Naive B cell (primary cell): ENCODE measurements at regions not wholly inside any gene's neighbourhood (a gene's known extent, or its start where the extent isn't known, plus 50 kb on each side); places are given as distances from the start of the nearest gene placed in this dataset.
A peak's percentile ranks its signal among the peaks of the same experiment; 100 is the strongest.

Experiments used
- ATAC-seq, 2 donors: fragments of 150-1000 bp; cut with Tn5 transposase; 2 replicates each; pipeline ENCODE4 v1.10.0; 2021; ENCODE audit warnings: low read depth in 2 of 2, mild to moderate bottlenecking in 2 of 2, moderate library complexity in 2 of 2
- DNase-seq: peaks from one replicate; pipeline ENCODE4 v3.0.0; 2022
- H3K27ac Mint-ChIP-seq, 6 donors: one replicate each; pipeline ENCODE4 v1.8.0; 2020 to 2022; ENCODE audit warnings: mild to moderate bottlenecking in 6 of 6, mixed read lengths in 6 of 6, moderate library complexity in 5 of 6, inconsistent platforms in 2 of 6
- H3K27me3 Mint-ChIP-seq, 3 donors: one replicate each; pipeline ENCODE4 v1.8.0; 2021 to 2022; ENCODE audit warnings: mixed read lengths in 3 of 3, mild to moderate bottlenecking in 1 of 3
- H3K36me3 Mint-ChIP-seq, 2 donors: one replicate each; pipeline ENCODE4 v1.8.0; 2020 to 2022; ENCODE audit warnings: mixed read lengths in 2 of 2, inconsistent platforms in 1 of 2, mild to moderate bottlenecking in 1 of 2
- H3K4me1 Mint-ChIP-seq, 3 donors: one replicate each; pipeline ENCODE4 v1.8.0; 2020 to 2022; ENCODE audit warnings: mixed read lengths in 3 of 3, inconsistent platforms in 1 of 3, mild to moderate bottlenecking in 1 of 3, moderate library complexity in 1 of 3
- H3K4me3 Mint-ChIP-seq, 8 donors: one replicate each; pipeline ENCODE4 v1.8.0; 2020 to 2022; ENCODE audit warnings: mild to moderate bottlenecking in 8 of 8, mixed read lengths in 8 of 8, moderate library complexity in 8 of 8, inconsistent platforms in 2 of 8
- H3K9me3 Mint-ChIP-seq, 7 donors: one replicate each; pipeline ENCODE4 v1.8.0; 2020 to 2022; ENCODE audit warnings: mixed read lengths in 7 of 7, mild to moderate bottlenecking in 5 of 7, inconsistent platforms in 2 of 7, moderate library complexity in 1 of 7

DNA sequence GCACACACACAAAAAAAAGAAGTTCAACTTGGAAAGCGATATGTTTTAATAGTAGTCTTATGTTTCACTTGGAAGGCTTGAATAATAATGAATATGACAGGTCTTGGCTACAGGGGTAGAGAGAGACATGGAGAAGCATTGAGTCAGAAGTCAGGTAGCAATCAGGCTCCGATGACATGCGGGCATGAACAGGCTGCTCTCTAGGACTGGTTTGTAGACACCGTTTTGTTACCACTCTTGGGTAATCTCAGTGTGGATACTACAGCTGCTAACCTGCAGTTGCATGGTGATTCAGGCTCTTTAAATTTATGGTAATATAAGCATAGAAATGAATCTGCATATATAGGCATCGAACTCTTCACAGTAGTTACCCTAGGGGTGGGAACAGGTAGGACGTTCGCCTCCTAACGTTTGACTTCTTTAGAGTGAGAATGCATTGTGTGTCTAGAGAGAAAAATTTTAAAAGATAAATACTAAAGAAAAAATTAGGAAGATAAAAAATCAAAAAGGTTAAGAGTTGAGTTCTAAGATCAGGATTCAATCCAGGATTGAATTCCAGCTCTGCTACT lies 241.6 kb upstream of the KBTBD8 start:
- Mint-ChIP-seq H3K4me1 (no peaks in the 10 kb centered on the region), H3K4me3 (no peak overlapping the region), H3K36me3 (no peaks in the 10 kb centered on the region), H3K27me3 (peaks cover 9 to 28% (median 11%) of the 10 kb centered on the region in 3 donors), H3K9me3 (peaks cover 0 to 4% (median under 1%) of the 10 kb centered on the region in 7 donors), H3K27ac (no peak overlapping the region)
- ATAC-seq (no peak), DNase-seq (no peak)

DNA sequence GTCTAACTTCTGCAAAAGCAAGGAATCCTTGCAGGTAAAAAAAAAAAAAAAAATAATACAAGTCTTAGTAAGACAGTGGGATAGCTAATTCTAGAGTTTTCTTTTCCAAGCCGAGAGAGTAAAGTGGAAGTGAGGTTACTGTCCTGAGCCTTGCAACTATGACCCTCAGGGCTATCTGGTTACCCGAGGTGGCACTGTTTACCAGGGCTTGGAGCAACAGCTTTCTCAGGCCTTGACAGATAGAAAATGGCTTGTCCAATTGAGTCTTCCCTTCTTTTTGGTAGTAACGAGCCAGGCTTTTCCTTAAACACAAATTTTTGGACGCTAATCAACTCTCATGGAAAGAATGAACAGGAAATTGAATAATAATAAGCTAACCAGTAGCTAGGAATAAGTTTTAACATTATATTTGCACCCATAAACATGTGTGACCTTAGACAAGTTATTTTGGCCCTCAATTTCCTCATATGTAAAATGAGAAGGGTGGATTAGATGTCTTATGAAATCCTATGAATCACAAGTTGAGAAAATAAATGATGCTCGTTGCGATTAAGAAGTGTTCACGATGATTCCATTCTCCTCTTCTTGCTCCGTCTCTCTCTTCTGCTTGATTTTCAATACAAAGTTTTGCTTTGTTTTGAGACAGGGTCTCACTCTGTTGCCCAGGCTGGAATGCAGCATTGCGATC lies 236.9 kb upstream of the KBTBD8 start:
- Mint-ChIP-seq H3K4me1 (no peaks in the 10 kb centered on the region), H3K9me3 (peaks cover 0 to 41% (median 15%) of the 10 kb centered on the region in 7 donors), H3K27me3 (peaks cover 0 to 3% (median under 1%) of the 10 kb centered on the region in 3 donors), H3K4me3 (no peak overlapping the region), H3K27ac (no peak overlapping the region), H3K36me3 (no peaks in the 10 kb centered on the region)
- DNase-seq: no peak
- no peak for ATAC-seq

DNA sequence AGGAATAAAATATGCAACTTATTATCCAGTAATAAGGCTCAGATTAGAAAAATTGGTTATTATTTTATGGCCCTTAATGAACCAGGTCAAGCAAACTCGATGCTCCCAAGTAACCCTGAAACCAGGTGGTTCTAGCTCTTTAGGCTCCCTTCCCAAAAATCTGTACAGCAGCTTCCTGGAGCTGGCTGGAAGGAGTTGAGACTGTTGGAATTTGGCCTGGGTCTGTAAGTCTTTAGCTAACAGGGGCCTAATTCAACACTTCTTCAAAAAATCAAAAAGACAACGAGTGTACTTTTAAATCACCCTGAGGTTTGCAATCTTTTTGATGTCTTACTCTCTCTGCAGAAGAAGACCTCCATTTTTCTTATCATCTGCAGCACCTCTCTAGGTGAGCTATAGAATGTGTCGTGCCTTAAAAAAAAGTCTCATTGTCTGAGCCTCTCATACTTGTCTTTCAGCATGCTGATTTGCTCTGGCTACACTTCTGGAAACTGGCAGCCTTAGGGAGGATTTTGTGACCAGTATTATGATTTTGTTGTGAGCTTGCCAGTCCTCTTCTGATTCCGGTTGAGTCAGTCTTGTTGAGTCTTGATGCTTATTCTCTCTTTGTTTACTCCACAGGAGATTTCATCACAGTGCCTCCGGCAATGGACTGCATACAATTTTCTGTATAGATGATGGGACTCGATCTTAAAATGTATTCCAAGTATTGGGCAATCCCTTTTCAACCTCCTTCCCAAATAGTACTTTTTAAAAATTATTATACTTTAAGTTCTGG lies 235.0 kb upstream of the KBTBD8 start:
- Mint-ChIP-seq H3K27me3 (peaks cover 0 to 1% (median 0%) of the 10 kb centered on the region in 3 donors), H3K27ac (no peak overlapping the region)

DNA sequence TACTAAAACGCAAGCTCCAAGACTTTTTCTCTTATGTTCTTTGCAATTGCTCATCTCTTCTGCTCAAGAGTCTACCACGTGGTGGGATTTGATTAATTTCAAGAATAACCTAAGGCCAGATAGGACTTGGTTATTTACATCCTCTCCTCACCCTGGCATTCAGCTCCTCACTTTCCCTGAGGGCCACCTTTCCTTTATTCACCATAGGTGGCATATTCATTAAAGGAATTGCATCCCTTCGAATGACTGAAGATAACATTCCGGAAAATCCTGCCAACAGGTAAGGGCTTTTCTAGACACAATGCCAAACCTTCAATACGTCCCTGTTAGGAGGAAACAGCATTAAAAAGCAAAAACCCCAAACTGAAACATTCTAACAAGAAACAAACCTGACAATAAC lies 220.0 kb upstream of the KBTBD8 start:
- ATAC-seq (no peak), DNase-seq (no peak)
- H3K4me3 Mint-ChIP-seq: no peak overlapping the region
- H3K9me3 Mint-ChIP-seq: peaks cover 0 to 2% (median 0%) of the 10 kb centered on the region in 7 donors
- H3K36me3 Mint-ChIP-seq: no peaks in the 10 kb centered on the region
- no peak overlapping the region for H3K27ac Mint-ChIP-seq
- H3K27me3 Mint-ChIP-seq: peaks cover 16 to 19% (median 18%) of the 10 kb centered on the region in 3 donors
- no peaks in the 10 kb centered on the region for H3K4me1 Mint-ChIP-seq

More for the DNA sequence above, 235.0 kb upstream of the KBTBD8 start:
- ATAC-seq (no peak), DNase-seq (no peak)
- peaks cover 0 to 54% (median 21%) of the 10 kb centered on the region in 7 donors for H3K9me3 Mint-ChIP-seq
- no peaks in the 10 kb centered on the region for H3K4me1 Mint-ChIP-seq
- no peaks in the 10 kb centered on the region for H3K36me3 Mint-ChIP-seq
- no peak overlapping the region for H3K4me3 Mint-ChIP-seq

DNA sequence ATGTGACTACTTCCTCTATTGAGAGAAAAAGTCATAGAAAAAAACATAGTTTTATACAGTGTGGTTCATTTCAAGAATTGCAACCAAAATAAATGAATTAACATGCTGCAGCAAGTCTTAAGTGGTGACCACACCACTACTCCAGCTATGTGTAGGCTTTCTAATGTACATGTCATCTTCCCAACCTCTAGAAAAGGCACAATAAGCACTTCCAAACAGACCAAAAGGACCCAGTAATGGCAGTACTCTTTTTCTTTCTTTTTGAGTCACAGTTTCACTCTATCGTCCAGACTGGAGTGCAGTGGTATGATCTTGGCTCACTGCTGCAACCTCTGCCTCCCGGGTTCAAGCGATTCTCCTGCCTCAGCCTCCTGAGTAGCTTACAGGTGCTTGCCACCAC lies 219.3 kb upstream of the KBTBD8 start:
- H3K27me3 Mint-ChIP-seq: peaks cover 10 to 18% (median 13%) of the 10 kb centered on the region in 3 donors
- H3K36me3 Mint-ChIP-seq: no peaks in the 10 kb centered on the region
- DNase-seq (no peak), ATAC-seq (no peak)
- H3K9me3 Mint-ChIP-seq: peaks cover 0 to 4% (median 0%) of the 10 kb centered on the region in 7 donors
- no peaks in the 10 kb centered on the region for H3K4me1 Mint-ChIP-seq
- no peak overlapping the region for H3K27ac Mint-ChIP-seq
- H3K4me3 Mint-ChIP-seq: no peak overlapping the region

DNA sequence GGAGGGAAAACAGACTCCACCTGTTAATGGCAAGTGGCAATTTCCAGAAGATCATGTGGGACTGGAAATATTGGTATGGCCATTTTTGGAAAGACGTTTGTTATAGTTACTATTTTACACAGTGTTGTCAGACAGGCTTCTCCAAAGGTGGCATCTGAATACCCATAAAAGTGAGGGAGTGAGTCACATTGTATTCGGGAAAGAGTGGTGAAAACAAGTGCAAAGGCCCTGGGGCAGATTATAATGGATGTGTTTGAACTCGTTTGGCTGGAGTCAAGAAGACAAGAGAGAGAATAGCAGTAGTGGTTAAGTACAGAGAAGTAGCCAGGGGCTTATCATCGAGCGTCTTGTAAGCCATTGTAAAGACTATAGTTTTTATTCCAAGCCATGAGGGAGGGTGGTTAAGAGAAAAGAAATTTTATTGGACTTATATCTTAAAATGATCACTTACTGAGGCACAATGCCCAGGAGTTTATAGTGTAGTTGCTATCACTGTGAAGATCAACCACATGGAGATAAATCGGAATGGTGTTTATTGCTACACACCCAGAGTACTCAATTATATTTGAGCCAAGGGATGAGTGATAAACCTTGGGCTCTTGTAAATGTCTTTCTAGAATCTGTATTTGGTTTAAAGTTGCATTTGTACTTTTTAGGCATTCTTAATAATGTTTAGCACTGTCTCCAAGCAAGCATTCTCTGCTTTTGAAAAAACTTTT lies 212.8 kb upstream of the KBTBD8 start:
- H3K27ac Mint-ChIP-seq: no peak overlapping the region
- ATAC-seq: no peak

DNA sequence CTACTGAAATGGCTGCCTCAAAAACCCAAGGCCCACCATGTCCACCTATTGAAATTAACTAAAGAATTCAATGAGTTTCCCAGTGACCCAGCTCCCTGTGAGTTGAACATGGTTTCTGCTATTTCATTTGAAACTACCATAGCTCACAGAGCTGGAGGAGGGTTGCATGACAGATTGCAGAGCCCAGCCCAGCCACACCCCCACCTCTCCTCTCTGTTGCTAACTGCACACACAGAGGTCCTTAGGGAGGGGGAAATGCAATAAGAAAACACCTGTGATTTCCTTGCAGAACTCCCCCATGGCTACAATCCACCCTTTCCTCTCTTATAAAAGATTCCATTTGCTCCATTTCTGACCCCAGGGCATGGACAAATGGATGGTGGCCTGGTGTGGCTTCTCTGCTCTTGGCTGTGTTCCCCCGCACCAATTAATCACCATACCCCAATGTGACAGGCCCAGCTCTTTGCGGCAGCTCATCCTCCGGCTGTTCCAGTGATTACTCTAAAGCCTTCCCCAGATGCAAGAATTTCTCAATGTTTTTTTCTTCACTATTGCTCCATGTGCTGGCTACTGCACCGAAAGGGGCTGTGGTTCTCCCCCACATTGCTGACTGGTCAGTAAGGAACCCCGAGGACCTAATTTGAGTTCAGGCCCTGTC lies 208.4 kb upstream of the KBTBD8 start:
- DNase-seq (no peak), ATAC-seq (no peak)
- H3K36me3 Mint-ChIP-seq: no peaks in the 10 kb centered on the region
- peaks cover 13 to 16% (median 15%) of the 10 kb centered on the region in 3 donors for H3K27me3 Mint-ChIP-seq
- H3K4me3 Mint-ChIP-seq: no peak overlapping the region
- peaks cover 0 to 7% (median 0%) of the 10 kb centered on the region in 7 donors for H3K9me3 Mint-ChIP-seq
- H3K27ac Mint-ChIP-seq: peak overlapping the region in 1 of 6 donors; percentile 17
- H3K4me1 Mint-ChIP-seq: no peaks in the 10 kb centered on the region

More for the DNA sequence above, 212.8 kb upstream of the KBTBD8 start:
- H3K4me3 Mint-ChIP-seq: no peak overlapping the region
- H3K4me1 Mint-ChIP-seq: no peaks in the 10 kb centered on the region
- peaks cover 15 to 21% (median 16%) of the 10 kb centered on the region in 3 donors for H3K27me3 Mint-ChIP-seq
- DNase-seq: no peak
- no peaks in the 10 kb centered on the region for H3K36me3 Mint-ChIP-seq
- H3K9me3 Mint-ChIP-seq: peaks cover 0 to 13% (median 2%) of the 10 kb centered on the region in 7 donors

DNA sequence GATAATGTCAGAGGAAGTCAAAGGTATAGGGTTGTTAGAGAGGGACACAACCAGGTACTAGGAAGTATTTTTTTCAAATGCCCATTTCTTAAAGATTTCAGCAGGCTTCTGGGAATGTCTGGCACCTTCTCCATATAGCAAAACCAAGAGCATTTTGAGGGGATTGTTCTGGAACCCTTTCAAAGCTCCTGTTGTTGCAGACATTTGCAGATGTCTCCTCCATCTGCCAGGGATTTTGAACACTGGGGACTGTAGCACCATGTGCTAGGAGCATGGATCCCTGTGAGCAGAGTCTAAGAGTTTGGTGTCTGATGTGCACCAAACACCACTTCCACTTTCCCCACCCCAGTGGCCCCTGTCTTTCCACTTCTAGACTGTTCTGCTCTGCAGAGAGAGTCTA lies 206.0 kb upstream of the KBTBD8 start:
- ATAC-seq: no peak
- H3K4me1 Mint-ChIP-seq: no peaks in the 10 kb centered on the region
- H3K27me3 Mint-ChIP-seq: peaks cover 6 to 24% (median 8%) of the 10 kb centered on the region in 3 donors
- peak overlapping the region in 1 of 6 donors; percentile 47 for H3K27ac Mint-ChIP-seq
- no peaks in the 10 kb centered on the region for H3K36me3 Mint-ChIP-seq
- DNase-seq: no peak
- no peak overlapping the region for H3K4me3 Mint-ChIP-seq
- H3K9me3 Mint-ChIP-seq: peaks cover 0 to 7% (median 5%) of the 10 kb centered on the region in 7 donors

DNA sequence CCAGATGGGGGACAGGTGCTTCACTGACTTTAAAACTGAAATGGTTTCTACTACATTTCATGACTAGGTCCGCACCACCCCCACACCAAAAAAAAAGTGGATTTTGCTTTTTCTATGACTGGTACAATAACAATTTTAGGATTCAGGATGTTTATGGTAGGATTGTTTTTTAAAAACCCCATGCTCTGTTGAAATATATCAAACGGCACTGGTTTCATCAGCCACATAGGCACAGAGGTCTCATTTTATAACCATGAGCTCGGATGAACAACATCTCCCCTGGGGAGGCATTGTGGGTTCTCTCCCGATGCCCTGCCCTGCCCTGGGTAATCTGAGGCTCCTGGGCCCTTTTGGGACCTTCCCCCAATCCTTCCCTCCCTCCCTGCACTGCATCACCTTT lies 202.7 kb upstream of the KBTBD8 start:
- ATAC-seq: no peak
- no peak overlapping the region for H3K27ac Mint-ChIP-seq
- peaks cover 0 to 7% (median 6%) of the 10 kb centered on the region in 7 donors for H3K9me3 Mint-ChIP-seq

DNA sequence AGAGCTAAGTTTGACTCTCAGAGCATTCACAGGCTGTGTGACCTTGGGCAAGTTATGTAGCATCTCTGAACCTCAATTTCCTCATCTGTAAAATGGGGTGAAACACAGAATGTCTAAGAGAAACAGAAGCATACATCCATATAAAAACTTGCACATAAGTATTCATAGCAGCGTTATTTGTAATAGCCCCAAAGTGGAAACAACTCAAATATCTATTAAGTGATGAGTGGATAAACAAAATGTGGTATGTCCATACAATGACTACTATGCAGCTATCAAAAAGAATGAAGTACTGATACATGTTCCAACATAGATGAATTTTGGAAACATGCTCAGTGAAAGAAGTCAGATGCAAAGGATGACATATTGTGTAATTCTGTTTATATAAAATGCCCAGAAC lies 201.8 kb upstream of the KBTBD8 start:
- peaks cover 12 to 40% (median 16%) of the 10 kb centered on the region in 3 donors for H3K27me3 Mint-ChIP-seq
- DNase-seq (no peak), ATAC-seq (no peak)
- H3K27ac Mint-ChIP-seq: peak overlapping the region in 1 of 6 donors; percentile 78
- peaks cover 0 to 7% (median 0%) of the 10 kb centered on the region in 3 donors for H3K4me1 Mint-ChIP-seq
- H3K4me3 Mint-ChIP-seq: no peak overlapping the region
- peaks cover 0 to 7% (median 6%) of the 10 kb centered on the region in 7 donors for H3K9me3 Mint-ChIP-seq
- no peaks in the 10 kb centered on the region for H3K36me3 Mint-ChIP-seq

More for the DNA sequence above, 202.7 kb upstream of the KBTBD8 start:
- H3K36me3 Mint-ChIP-seq: no peaks in the 10 kb centered on the region
- H3K4me3 Mint-ChIP-seq: no peak overlapping the region
- no peak for DNase-seq
- peaks cover 16 to 40% (median 18%) of the 10 kb centered on the region in 3 donors for H3K27me3 Mint-ChIP-seq
- H3K4me1 Mint-ChIP-seq: peaks cover 0 to 7% (median 0%) of the 10 kb centered on the region in 3 donors

DNA sequence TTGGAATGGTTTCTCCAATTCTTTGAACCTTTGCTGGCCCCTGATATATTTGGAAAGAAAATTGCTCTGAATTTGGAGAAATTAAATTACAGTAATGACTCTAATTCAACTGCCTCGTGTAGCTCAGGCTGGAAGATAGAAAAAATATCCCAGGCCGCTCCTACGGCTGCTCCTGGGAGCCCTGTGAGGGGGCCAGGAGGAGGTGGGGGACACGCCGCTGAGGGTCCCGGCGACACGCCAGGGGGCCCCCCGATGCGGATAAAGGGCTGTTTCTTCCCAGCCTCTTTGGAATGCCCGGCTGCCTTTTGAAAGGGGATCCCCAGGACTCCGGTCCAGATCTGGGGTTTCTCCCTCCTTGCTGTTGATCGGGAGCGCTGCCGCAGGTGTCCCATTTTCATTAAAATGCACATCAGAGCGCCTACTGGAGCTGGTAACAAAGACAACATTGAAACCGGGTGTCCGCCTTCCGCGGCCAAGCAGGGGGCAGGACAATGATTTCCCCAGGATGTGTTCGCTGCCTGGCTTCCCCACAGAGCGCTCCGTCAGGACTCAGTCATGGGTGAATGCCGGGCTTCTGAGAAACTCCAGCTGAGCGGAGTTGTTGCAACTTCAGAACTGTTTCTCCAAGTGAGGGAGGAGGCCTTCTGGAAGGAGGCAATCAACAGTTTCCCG lies 200.1 kb upstream of the KBTBD8 start:
- Mint-ChIP-seq H3K4me1 (peaks cover 0 to 7% (median 0%) of the 10 kb centered on the region in 3 donors), H3K27me3 (peaks cover 16 to 40% (median 19%) of the 10 kb centered on the region in 3 donors), H3K9me3 (peaks cover 0 to 7% (median 6%) of the 10 kb centered on the region in 7 donors), H3K4me3 (no peak overlapping the region), H3K27ac (no peak overlapping the region), H3K36me3 (no peaks in the 10 kb centered on the region)
- ATAC-seq (no peak), DNase-seq (no peak)

DNA sequence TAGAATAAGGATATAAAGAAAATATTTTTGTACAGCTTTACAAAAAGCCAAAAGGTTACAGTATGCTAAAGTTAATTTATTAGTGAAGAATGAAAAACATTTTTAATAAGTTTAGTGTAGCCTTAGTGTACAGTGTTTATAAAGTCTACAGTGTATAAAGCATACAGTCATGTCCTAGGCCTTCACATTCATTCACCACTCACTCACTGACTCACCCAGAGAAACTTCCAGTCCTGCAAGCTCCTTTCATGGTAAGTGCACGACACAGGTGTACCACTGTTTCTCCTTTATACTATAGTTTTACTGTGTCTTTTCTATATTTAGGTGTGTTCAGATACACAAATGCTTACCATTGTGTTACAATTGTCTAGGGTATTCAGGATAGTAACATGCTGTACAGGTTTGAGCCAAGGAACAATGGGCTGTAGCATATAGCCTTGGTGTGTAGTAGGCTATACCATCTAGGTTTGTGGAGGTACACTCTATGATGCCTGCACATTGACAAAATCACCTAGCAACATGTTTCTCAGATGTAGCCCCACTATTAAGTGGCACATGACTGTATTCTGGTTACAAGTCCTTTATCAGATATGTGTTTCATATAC lies 197.1 kb upstream of the KBTBD8 start:
- H3K27me3 Mint-ChIP-seq: peaks cover 16 to 36% (median 27%) of the 10 kb centered on the region in 3 donors
- H3K9me3 Mint-ChIP-seq: peaks cover 0 to 7% (median 6%) of the 10 kb centered on the region in 7 donors
- no peak overlapping the region for H3K27ac Mint-ChIP-seq
- ATAC-seq: no peak
- H3K4me3 Mint-ChIP-seq: no peak overlapping the region
- H3K36me3 Mint-ChIP-seq: no peaks in the 10 kb centered on the region
- peaks cover 0 to 7% (median 0%) of the 10 kb centered on the region in 3 donors for H3K4me1 Mint-ChIP-seq
- no peak for DNase-seq
